ENCODE measurements at regions not wholly inside any gene's neighbourhood (a gene's known extent, or its start where the extent isn't known, plus 50 kb on each side); places are given as distances from the start of the nearest gene placed in this dataset.
A peak's percentile ranks its signal among the peaks of the same experiment; 100 is the strongest.

- H3K27ac ChIP-seq: no peak overlapping the region
- no peak for TF ChIP-seq CTCF (conservative IDR thresholded peaks at IDR 0.05)
- no peak for TF ChIP-seq ZFX (IDR thresholded peaks at IDR 0.05)
Measured at GRCh38 chr4:153146031-153146430, 58.2 kb upstream of the TRIM2 start.

- H3K27ac ChIP-seq: no peak overlapping the region
- TF ChIP-seq CTCF (conservative IDR thresholded peaks at IDR 0.05) (no peak), ZFX (IDR thresholded peaks at IDR 0.05) (no peak)
Measured at GRCh38 chr4:153146961-153147360, 57.3 kb upstream of the TRIM2 start.

- no peak for TF ChIP-seq CTCF (conservative IDR thresholded peaks at IDR 0.05)
- TF ChIP-seq ZFX (IDR thresholded peaks at IDR 0.05): no peak
- no peak overlapping the region for H3K27ac ChIP-seq
Measured at GRCh38 chr4:153148791-153149190, 55.5 kb upstream of the TRIM2 start.

GRCh38 chr4:153151535-153152455 is 52.4 kb upstream of the TRIM2 start:
- no peak for TF ChIP-seq CTCF (conservative IDR thresholded peaks at IDR 0.05)
- TF ChIP-seq ZFX (IDR thresholded peaks at IDR 0.05): no peak
- H3K27ac ChIP-seq: no peak overlapping the region

GRCh38 chr4:153152501-153153338 is 51.5 kb upstream of the TRIM2 start:
- no peak for TF ChIP-seq CTCF (conservative IDR thresholded peaks at IDR 0.05)
- TF ChIP-seq ZFX (IDR thresholded peaks at IDR 0.05): no peak
- peak overlapping the region; percentile 18; the same call in 1 of the 2 replicates for H3K27ac ChIP-seq

- peak overlapping the region; percentile 18 for H3K27ac ChIP-seq
Measured at GRCh38 chr4:153153339-153153871, 50.8 kb upstream of the TRIM2 start.

More at GRCh38 chr4:153153339-153153871, 50.8 kb upstream of the TRIM2 start:
- TF ChIP-seq CTCF (conservative IDR thresholded peaks at IDR 0.05): no peak; the same call in 1 of the 2 replicates
- TF ChIP-seq ZFX (IDR thresholded peaks at IDR 0.05): no peak
